ENCODE measurements at regions not wholly inside any gene's neighbourhood (a gene's known extent, or its start where the extent isn't known, plus 50 kb on each side); places are given as distances from the start of the nearest gene placed in this dataset.

- FAIRE-seq: no peak
- peaks cover 2% of the 10 kb centered on the region for H3K9me3 Mint-ChIP-seq (ENCODE audit: unreplicated experiment)
- no peak overlapping the region for H3K27ac Mint-ChIP-seq (ENCODE audit: unreplicated experiment)
- no peaks in the 10 kb centered on the region for H3K9me3 ChIP-seq (ENCODE audit: insufficient read depth, low read depth, low read length)
- no peaks in the 10 kb centered on the region for H3K27me3 ChIP-seq (ENCODE audit: insufficient read depth, low read length)
- no peaks in the 10 kb centered on the region for H3K36me3 Mint-ChIP-seq (ENCODE audit: low read depth, unreplicated experiment)
- TF ChIP-seq, protein P1, sequence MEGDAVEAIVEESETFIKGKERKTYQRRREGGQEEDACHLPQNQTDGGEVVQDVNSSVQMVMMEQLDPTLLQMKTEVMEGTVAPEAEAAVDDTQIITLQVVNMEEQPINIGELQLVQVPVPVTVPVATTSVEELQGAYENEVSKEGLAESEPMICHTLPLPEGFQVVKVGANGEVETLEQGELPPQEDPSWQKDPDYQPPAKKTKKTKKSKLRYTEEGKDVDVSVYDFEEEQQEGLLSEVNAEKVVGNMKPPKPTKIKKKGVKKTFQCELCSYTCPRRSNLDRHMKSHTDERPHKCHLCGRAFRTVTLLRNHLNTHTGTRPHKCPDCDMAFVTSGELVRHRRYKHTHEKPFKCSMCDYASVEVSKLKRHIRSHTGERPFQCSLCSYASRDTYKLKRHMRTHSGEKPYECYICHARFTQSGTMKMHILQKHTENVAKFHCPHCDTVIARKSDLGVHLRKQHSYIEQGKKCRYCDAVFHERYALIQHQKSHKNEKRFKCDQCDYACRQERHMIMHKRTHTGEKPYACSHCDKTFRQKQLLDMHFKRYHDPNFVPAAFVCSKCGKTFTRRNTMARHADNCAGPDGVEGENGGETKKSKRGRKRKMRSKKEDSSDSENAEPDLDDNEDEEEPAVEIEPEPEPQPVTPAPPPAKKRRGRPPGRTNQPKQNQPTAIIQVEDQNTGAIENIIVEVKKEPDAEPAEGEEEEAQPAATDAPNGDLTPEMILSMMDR (IDR thresholded peaks at IDR 0.05; ENCODE audit: insufficient read depth, low read depth, low read length): no peak
- no peak for TF ChIP-seq EZH2 (IDR thresholded peaks at IDR 0.05; ENCODE audit: insufficient read depth, low read length)
- H3K4me3 Mint-ChIP-seq (ENCODE audit: unreplicated experiment): no peak overlapping the region
- H3K4me2 ChIP-seq (ENCODE audit: low read length): no peak overlapping the region
- no peak overlapping the region for H2AFZ ChIP-seq (ENCODE audit: low read depth, low read length)
- no peaks in the 10 kb centered on the region for H3K36me3 ChIP-seq (ENCODE audit: insufficient read depth, low read length)
- no peaks in the 10 kb centered on the region for H4K20me1 ChIP-seq (ENCODE audit: insufficient read depth, low read length)
- H3K79me2 ChIP-seq (ENCODE audit: insufficient read depth, low read length): no peaks in the 10 kb centered on the region
- H3K9ac ChIP-seq (ENCODE audit: low read length): no peak overlapping the region
- no peaks in the 10 kb centered on the region for H3K4me1 Mint-ChIP-seq (ENCODE audit: low read depth, unreplicated experiment)
- H3K27ac ChIP-seq (ENCODE audit: low read depth, low read length): no peak overlapping the region
- peaks cover 5% of the 10 kb centered on the region for H3K27me3 Mint-ChIP-seq (ENCODE audit: low read depth, unreplicated experiment)
- H3K4me3 ChIP-seq (ENCODE audit: insufficient read depth, low read depth, low read length): no peak overlapping the region
- H3K4me1 ChIP-seq (ENCODE audit: insufficient read depth, low read length): no peaks in the 10 kb centered on the region
- no peak for DNase-seq (ENCODE audit: low read depth)
These were observed 92.6 kb upstream of the NDUFV2 start for GRCh38 chr18:9009703-9010488.

GRCh38 chr18:9011431-9011830, 91.1 kb upstream of the NDUFV2 start:
- DNase-seq (ENCODE audit: low read depth): no peak
- no peak overlapping the region for H3K4me3 ChIP-seq (ENCODE audit: insufficient read depth, low read depth, low read length)
- H3K9me3 ChIP-seq (ENCODE audit: insufficient read depth, low read depth, low read length): no peaks in the 10 kb centered on the region
- Mint-ChIP-seq H3K27ac (ENCODE audit: unreplicated experiment) (no peak overlapping the region), H3K27me3 (ENCODE audit: low read depth, unreplicated experiment) (peaks cover 5% of the 10 kb centered on the region), H3K36me3 (ENCODE audit: low read depth, unreplicated experiment) (no peaks in the 10 kb centered on the region), H3K9me3 (ENCODE audit: unreplicated experiment) (peaks cover 2% of the 10 kb centered on the region), H3K4me1 (ENCODE audit: low read depth, unreplicated experiment) (no peaks in the 10 kb centered on the region), H3K4me3 (ENCODE audit: unreplicated experiment) (no peak overlapping the region)
- FAIRE-seq: no peak
- H4K20me1 ChIP-seq (ENCODE audit: insufficient read depth, low read length): no peaks in the 10 kb centered on the region
- no peak overlapping the region for H2AFZ ChIP-seq (ENCODE audit: low read depth, low read length)
- TF ChIP-seq, protein P1 (IDR thresholded peaks at IDR 0.05; ENCODE audit: insufficient read depth, low read depth, low read length): no peak
- TF ChIP-seq EZH2 (IDR thresholded peaks at IDR 0.05; ENCODE audit: insufficient read depth, low read length): no peak
- no peaks in the 10 kb centered on the region for H3K79me2 ChIP-seq (ENCODE audit: insufficient read depth, low read length)
- H3K36me3 ChIP-seq (ENCODE audit: insufficient read depth, low read length): no peaks in the 10 kb centered on the region
- no peaks in the 10 kb centered on the region for H3K27me3 ChIP-seq (ENCODE audit: insufficient read depth, low read length)
- peaks cover under 1% of the 10 kb centered on the region for H3K4me1 ChIP-seq (ENCODE audit: insufficient read depth, low read length)
- H3K27ac ChIP-seq (ENCODE audit: low read depth, low read length): no peak overlapping the region
- no peak overlapping the region for H3K9ac ChIP-seq (ENCODE audit: low read length)
- no peak overlapping the region for H3K4me2 ChIP-seq (ENCODE audit: low read length)

GRCh38 chr18:9013926-9014373, 88.5 kb upstream of the NDUFV2 start:
- H4K20me1 ChIP-seq (ENCODE audit: insufficient read depth, low read length): no peaks in the 10 kb centered on the region
- no peaks in the 10 kb centered on the region for H3K9me3 ChIP-seq (ENCODE audit: insufficient read depth, low read depth, low read length)
- H3K27me3 ChIP-seq (ENCODE audit: insufficient read depth, low read length): no peaks in the 10 kb centered on the region
- H3K4me3 ChIP-seq (ENCODE audit: insufficient read depth, low read depth, low read length): no peak overlapping the region
- TF ChIP-seq, protein P1 (IDR thresholded peaks at IDR 0.05; ENCODE audit: insufficient read depth, low read depth, low read length): no peak
- no peak overlapping the region for H2AFZ ChIP-seq (ENCODE audit: low read depth, low read length)
- peaks cover 5% of the 10 kb centered on the region for H3K27me3 Mint-ChIP-seq (ENCODE audit: low read depth, unreplicated experiment)
- FAIRE-seq (no peak), DNase-seq (ENCODE audit: low read depth) (no peak)
- no peak overlapping the region for H3K9ac ChIP-seq (ENCODE audit: low read length)
- H3K36me3 ChIP-seq (ENCODE audit: insufficient read depth, low read length): no peaks in the 10 kb centered on the region
- H3K27ac ChIP-seq (ENCODE audit: low read depth, low read length): no peak overlapping the region
- H3K27ac Mint-ChIP-seq (ENCODE audit: unreplicated experiment): no peak overlapping the region
- H3K4me2 ChIP-seq (ENCODE audit: low read length): no peak overlapping the region
- no peaks in the 10 kb centered on the region for H3K36me3 Mint-ChIP-seq (ENCODE audit: low read depth, unreplicated experiment)
- H3K4me3 Mint-ChIP-seq (ENCODE audit: unreplicated experiment): no peak overlapping the region
- H3K4me1 ChIP-seq (ENCODE audit: insufficient read depth, low read length): peaks cover 17% of the 10 kb centered on the region
- peaks cover 3% of the 10 kb centered on the region for H3K4me1 Mint-ChIP-seq (ENCODE audit: low read depth, unreplicated experiment)
- peaks cover 2% of the 10 kb centered on the region for H3K9me3 Mint-ChIP-seq (ENCODE audit: unreplicated experiment)
- no peaks in the 10 kb centered on the region for H3K79me2 ChIP-seq (ENCODE audit: insufficient read depth, low read length)
